Activated T-helper 17 cell treated with anti-CD3 and anti-CD28 coated beads, Interleukin-2, amount 50 U/mL, for 72 hours (primary cell): ENCODE measurements at regions not wholly inside any gene's neighbourhood (a gene's known extent, or its start where the extent isn't known, plus 50 kb on each side); places are given as distances from the start of the nearest gene placed in this dataset.

Source experiments
- ATAC-seq: fragments of 150-1000 bp; cut with Tn5 transposase; replicated peaks from 2 replicates; pipeline ENCODE4 v1.10.0; 2021; ENCODE audit warnings: mild to moderate bottlenecking, moderate library complexity
- H3K27ac Mint-ChIP-seq: one replicate; pipeline ENCODE4 v1.8.0; 2022; ENCODE audit warnings: mixed read lengths
- H3K27me3 Mint-ChIP-seq: one replicate; pipeline ENCODE4 v1.8.0; 2022; ENCODE audit warnings: mixed read lengths
- H3K36me3 Mint-ChIP-seq: one replicate; pipeline ENCODE4 v1.8.0; 2022; ENCODE audit warnings: low read depth, mild to moderate bottlenecking, mixed read lengths
- H3K4me1 Mint-ChIP-seq: one replicate; pipeline ENCODE4 v1.8.0; 2022; ENCODE audit warnings: mixed read lengths
- H3K4me3 Mint-ChIP-seq: one replicate; pipeline ENCODE4 v1.8.0; 2022; ENCODE audit warnings: mild to moderate bottlenecking, mixed read lengths
- H3K9me3 Mint-ChIP-seq: one replicate; pipeline ENCODE4 v1.8.0; 2022; ENCODE audit warnings: mixed read lengths

GRCh38 chr3:154003649-154004048, 117.5 kb upstream of the ARHGEF26 start:
- Mint-ChIP-seq H3K36me3 (no peaks in the 10 kb centered on the region), H3K27me3 (no peaks in the 10 kb centered on the region), H3K27ac (no peak overlapping the region), H3K4me1 (no peaks in the 10 kb centered on the region), H3K4me3 (no peak overlapping the region), H3K9me3 (peaks cover 3% of the 10 kb centered on the region)
- ATAC-seq = no peak

- no peak for ATAC-seq
- no peaks in the 10 kb centered on the region for H3K4me1 Mint-ChIP-seq
Measured at GRCh38 chr3:154011036-154011435, 110.2 kb upstream of the ARHGEF26 start.

GRCh38 chr3:154013736-154014135, 107.5 kb upstream of the ARHGEF26 start:
- Mint-ChIP-seq H3K27me3 (no peaks in the 10 kb centered on the region), H3K9me3 (no peaks in the 10 kb centered on the region), H3K4me3 (no peak overlapping the region), H3K27ac (no peak overlapping the region), H3K4me1 (no peaks in the 10 kb centered on the region), H3K36me3 (no peaks in the 10 kb centered on the region)
- no peak for ATAC-seq

More at GRCh38 chr3:154011036-154011435, 110.2 kb upstream of the ARHGEF26 start:
- no peak overlapping the region for H3K27ac Mint-ChIP-seq
- H3K36me3 Mint-ChIP-seq = no peaks in the 10 kb centered on the region
- no peaks in the 10 kb centered on the region for H3K9me3 Mint-ChIP-seq
- H3K27me3 Mint-ChIP-seq = no peaks in the 10 kb centered on the region
- no peak overlapping the region for H3K4me3 Mint-ChIP-seq

- H3K4me3 Mint-ChIP-seq = no peak overlapping the region
- H3K9me3 Mint-ChIP-seq = no peaks in the 10 kb centered on the region
- H3K4me1 Mint-ChIP-seq = no peaks in the 10 kb centered on the region
- H3K27ac Mint-ChIP-seq = no peak overlapping the region
- no peaks in the 10 kb centered on the region for H3K36me3 Mint-ChIP-seq
- ATAC-seq = no peak
- H3K27me3 Mint-ChIP-seq = no peaks in the 10 kb centered on the region
Measured at GRCh38 chr3:154015307-154015706, 105.9 kb upstream of the ARHGEF26 start.

GRCh38 chr3:154018100-154018696, 103.0 kb upstream of the ARHGEF26 start:
- H3K4me3 Mint-ChIP-seq = no peak overlapping the region
- no peaks in the 10 kb centered on the region for H3K27me3 Mint-ChIP-seq
- no peaks in the 10 kb centered on the region for H3K4me1 Mint-ChIP-seq
- no peaks in the 10 kb centered on the region for H3K9me3 Mint-ChIP-seq
- H3K27ac Mint-ChIP-seq = no peak overlapping the region
- H3K36me3 Mint-ChIP-seq = no peaks in the 10 kb centered on the region
- ATAC-seq = no peak

- no peak overlapping the region for H3K4me3 Mint-ChIP-seq
- H3K27ac Mint-ChIP-seq = no peak overlapping the region
- H3K9me3 Mint-ChIP-seq = no peaks in the 10 kb centered on the region
- no peaks in the 10 kb centered on the region for H3K4me1 Mint-ChIP-seq
- no peak for ATAC-seq
- H3K36me3 Mint-ChIP-seq = no peaks in the 10 kb centered on the region
- H3K27me3 Mint-ChIP-seq = peaks cover 4% of the 10 kb centered on the region
Measured at GRCh38 chr3:154022606-154023005, 98.6 kb upstream of the ARHGEF26 start.

- no peaks in the 10 kb centered on the region for H3K4me1 Mint-ChIP-seq
Measured at GRCh38 chr3:154023148-154023547, 98.0 kb upstream of the ARHGEF26 start.

GRCh38 chr3:154025007-154025406, 96.2 kb upstream of the ARHGEF26 start:
- Mint-ChIP-seq H3K9me3 (no peaks in the 10 kb centered on the region), H3K36me3 (no peaks in the 10 kb centered on the region), H3K27ac (no peak overlapping the region), H3K4me1 (no peaks in the 10 kb centered on the region), H3K4me3 (no peak overlapping the region), H3K27me3 (peaks cover 4% of the 10 kb centered on the region)
- no peak for ATAC-seq

More at GRCh38 chr3:154023148-154023547, 98.0 kb upstream of the ARHGEF26 start:
- peaks cover 4% of the 10 kb centered on the region for H3K27me3 Mint-ChIP-seq
- H3K9me3 Mint-ChIP-seq = no peaks in the 10 kb centered on the region
- H3K27ac Mint-ChIP-seq = no peak overlapping the region
- no peak overlapping the region for H3K4me3 Mint-ChIP-seq
- ATAC-seq = no peak
- H3K36me3 Mint-ChIP-seq = no peaks in the 10 kb centered on the region

GRCh38 chr3:154029926-154030325, 91.3 kb upstream of the ARHGEF26 start:
- H3K27me3 Mint-ChIP-seq = peaks cover 10% of the 10 kb centered on the region
- no peaks in the 10 kb centered on the region for H3K4me1 Mint-ChIP-seq
- H3K9me3 Mint-ChIP-seq = no peaks in the 10 kb centered on the region
- no peak overlapping the region for H3K27ac Mint-ChIP-seq
- no peak for ATAC-seq
- no peaks in the 10 kb centered on the region for H3K36me3 Mint-ChIP-seq
- H3K4me3 Mint-ChIP-seq = no peak overlapping the region

- Mint-ChIP-seq H3K27me3 (peaks cover 6% of the 10 kb centered on the region), H3K4me1 (no peaks in the 10 kb centered on the region), H3K4me3 (no peak overlapping the region), H3K27ac (no peak overlapping the region), H3K36me3 (no peaks in the 10 kb centered on the region), H3K9me3 (no peaks in the 10 kb centered on the region)
- ATAC-seq = no peak
Measured at GRCh38 chr3:154034797-154035330, 86.3 kb upstream of the ARHGEF26 start.

- ATAC-seq = no peak
- no peak overlapping the region for H3K4me3 Mint-ChIP-seq
- H3K27me3 Mint-ChIP-seq = peaks cover 5% of the 10 kb centered on the region
- H3K36me3 Mint-ChIP-seq = no peaks in the 10 kb centered on the region
- H3K27ac Mint-ChIP-seq = no peak overlapping the region
- no peaks in the 10 kb centered on the region for H3K9me3 Mint-ChIP-seq
- no peaks in the 10 kb centered on the region for H3K4me1 Mint-ChIP-seq
Measured at GRCh38 chr3:154040283-154040682, 80.9 kb upstream of the ARHGEF26 start.

- no peak overlapping the region for H3K4me3 Mint-ChIP-seq
- H3K9me3 Mint-ChIP-seq = no peaks in the 10 kb centered on the region
Measured at GRCh38 chr3:154044671-154045070, 76.5 kb upstream of the ARHGEF26 start.

GRCh38 chr3:154050216-154050615, 71.0 kb upstream of the ARHGEF26 start:
- Mint-ChIP-seq H3K36me3 (no peaks in the 10 kb centered on the region), H3K27me3 (peaks cover 34% of the 10 kb centered on the region), H3K27ac (no peak overlapping the region), H3K9me3 (no peaks in the 10 kb centered on the region), H3K4me3 (no peak overlapping the region), H3K4me1 (no peaks in the 10 kb centered on the region)
- no peak for ATAC-seq

More at GRCh38 chr3:154044671-154045070, 76.5 kb upstream of the ARHGEF26 start:
- no peak overlapping the region for H3K27ac Mint-ChIP-seq
- H3K4me1 Mint-ChIP-seq = no peaks in the 10 kb centered on the region
- ATAC-seq = no peak
- H3K36me3 Mint-ChIP-seq = no peaks in the 10 kb centered on the region
- H3K27me3 Mint-ChIP-seq = peaks cover 26% of the 10 kb centered on the region

- H3K9me3 Mint-ChIP-seq = no peaks in the 10 kb centered on the region
- H3K27me3 Mint-ChIP-seq = peaks cover 34% of the 10 kb centered on the region
- H3K4me1 Mint-ChIP-seq = no peaks in the 10 kb centered on the region
- no peaks in the 10 kb centered on the region for H3K36me3 Mint-ChIP-seq
- H3K4me3 Mint-ChIP-seq = no peak overlapping the region
- ATAC-seq = no peak
- no peak overlapping the region for H3K27ac Mint-ChIP-seq
Measured at GRCh38 chr3:154050766-154051165, 70.4 kb upstream of the ARHGEF26 start.

GRCh38 chr3:154059833-154060232, 61.4 kb upstream of the ARHGEF26 start:
- Mint-ChIP-seq H3K27me3 (no peaks in the 10 kb centered on the region), H3K9me3 (no peaks in the 10 kb centered on the region), H3K4me1 (no peaks in the 10 kb centered on the region), H3K36me3 (no peaks in the 10 kb centered on the region), H3K4me3 (no peak overlapping the region), H3K27ac (no peak overlapping the region)
- ATAC-seq = no peak
